Stomach (tissue), 4 donors: ENCODE measurements at regions not wholly inside any gene's neighbourhood (a gene's known extent, or its start where the extent isn't known, plus 50 kb on each side); places are given as distances from the start of the nearest gene placed in this dataset.

Experiments used
- CTCF ChIP-seq, 7 experiments: fragments of 450-650 bp in 4 of 7; fragments of 200-600 bp in 3 of 7; sonication (generic) in 3 of 7; IDR thresholded peaks; one replicate each; pipeline ENCODE4 v1.5.1; 2016 to 2019; ENCODE audit warnings: antibody characterized with exemption in 7 of 7, control low read depth in 2 of 7, mild to moderate bottlenecking in 1 of 7
- POLR2AphosphoS5 ChIP-seq, 3 donors: sonication (generic); formaldehyde crosslinking; IDR thresholded peaks; one replicate each; pipeline ENCODE4 v1.6.1; 2016; ENCODE audit warnings: antibody characterized with exemption in 3 of 3

DNA sequence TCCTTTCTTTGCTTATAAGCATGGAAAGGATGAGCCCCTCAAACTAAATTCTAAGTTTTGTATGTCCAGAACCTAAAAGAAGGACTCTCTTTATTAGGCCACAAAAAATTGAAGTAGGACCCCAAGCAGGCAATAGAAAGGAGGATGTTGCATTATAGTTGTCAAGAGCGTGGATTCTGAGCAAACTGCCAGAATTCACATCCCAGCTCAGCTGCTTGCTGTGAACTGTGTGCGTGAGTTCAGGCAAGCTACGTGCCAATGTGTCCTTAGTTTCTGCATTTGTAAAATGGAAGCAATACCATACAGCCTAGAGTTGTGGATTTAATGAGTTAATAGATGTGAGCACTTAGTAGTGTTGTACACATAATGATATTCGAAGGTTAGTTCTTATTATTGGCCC is 70.6 kb upstream of the SLC44A1 start:
- TF ChIP-seq CTCF (IDR thresholded peaks at IDR 0.05) (no peak), POLR2AphosphoS5 (IDR thresholded peaks at IDR 0.05) (no peak)
